Pancreas (tissue), 10 donors: ENCODE measurements at regions not wholly inside any gene's neighbourhood (a gene's known extent, or its start where the extent isn't known, plus 50 kb on each side); places are given as distances from the start of the nearest gene placed in this dataset.
"Not testable (repeated sequence)": the region's sequence is repeated elsewhere in the genome, so short reads cannot be mapped to it uniquely, and the experiment has no call there.

Experiments used
- ATAC-seq, 4 donors: fragments of 200-7000 bp; cut with Tn5 transposase; one replicate each; pipeline versions ENCODE4 v1.8.0 to v1.9.1; 2020; ENCODE audit warnings: mild to moderate bottlenecking in 4 of 4, moderate library complexity in 4 of 4
- DNase-seq, 6 donors: peaks; one replicate each; pipeline ENCODE4 v3.0.0-alpha.2; 2020
- FAIRE-seq: peaks from 2 replicates; lab custom pipeline; 2012; peaks lifted over from hg19 to GRCh38; lab: Jason Lieb, UNC
- H3K27ac ChIP-seq, 4 donors: fragments of 200-600 bp; sonication (generic); 1 replicate in 3 of 4; 2 replicates in 1 of 4; pipeline versions ENCODE4 v1.5.0 to v1.8.0; 2020
- H3K27me3 ChIP-seq, 4 donors: fragments of 200-600 bp; one replicate each; pipeline ENCODE4 v1.8.0; 2021
- H3K36me3 ChIP-seq, 3 donors: fragments of 200-600 bp; sonication (generic) in 1 of 3; one replicate each; pipeline versions ENCODE4 v1.5.0 to v1.8.0; 2020 to 2021
- H3K4me1 ChIP-seq, 3 donors: fragments of 200-600 bp; one replicate each; pipeline ENCODE4 v1.8.0; 2021
- H3K4me3 ChIP-seq, 4 donors: fragments of 200-600 bp; sonication (generic) in 2 of 4; one replicate each; pipeline versions ENCODE4 v1.5.0 to v1.8.0; 2020 to 2021
- H3K9me3 ChIP-seq, 4 donors: fragments of 200-600 bp; one replicate each; pipeline ENCODE4 v1.8.0; 2021
- WGBS, 2 donors: extraction: QIAGEN DNeasy Blood & Tissue Kit; methylation state at CpG; one replicate each; pipeline ENCODE4 v1.1.7; 2013; 5-methylcytosine and 5-hydroxymethylcytosine counted together
- intact Hi-C, 3 donors: fragments of 100-400 bp; cut with DNase I; formaldehyde crosslinking; loops; one replicate each; pipeline versions ENCODE4 v1.11.1 to v1.14.2; 2022
- donor health status: healthy with polysubstance abuse.
- donor health status: DM: no; HTN: no; CAD: no; lungs with moderate emphysema.
- donor health status: DM: no; HTN: no; CAD: no.
- donor health status: control.
- donor health status: control.
- donor health status: Bipolar disorder and iron deficiency.
- donor health status: DM: yes; HTN: yes; CAD: no.
- donor health status: DM: no; HTN: no; CAD: no.
- donor health status: DM: no; HTN: no; CAD: no.
- donor health status: DM: yes; HTN: yes; CAD: no.

GRCh38 chr9:39018107-39018506 lies 269.9 kb downstream of the CNTNAP3 start:
- H3K27ac ChIP-seq, H3K27me3 ChIP-seq, H3K36me3 ChIP-seq, H3K9me3 ChIP-seq, H3K4me1 ChIP-seq, ATAC-seq, intact Hi-C loops, H3K4me3 ChIP-seq, FAIRE-seq, DNase-seq: not testable (repeated sequence)
- 31 to 48% methylated on average over 1 of the region's 1 CpG for WGBS, 2 donors

DNA sequence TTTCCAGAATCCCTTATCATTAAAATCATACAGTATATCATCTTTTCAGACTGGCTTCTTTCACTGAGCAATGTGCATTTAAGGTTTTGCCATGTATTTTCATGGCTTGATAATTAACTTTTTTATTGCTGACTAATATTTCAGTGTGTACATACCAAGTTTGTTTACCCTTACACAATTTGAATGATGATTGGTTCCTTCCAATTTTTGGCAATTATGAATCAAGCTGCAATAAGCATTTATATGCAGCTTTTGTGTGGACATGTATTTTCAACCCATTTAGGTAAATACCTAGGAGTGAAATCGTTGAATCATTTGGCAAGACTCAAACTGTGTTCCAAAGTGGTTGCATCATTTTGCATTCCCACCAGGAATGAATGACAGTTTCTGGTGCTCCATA lies 272.8 kb downstream of the CNTNAP3 start:
- WGBS, 2 donors: no CpG with 5 or more reads among the region's 1 CpG
- intact Hi-C loops, H3K9me3 ChIP-seq, H3K4me3 ChIP-seq, ATAC-seq, FAIRE-seq, DNase-seq, H3K27ac ChIP-seq, H3K4me1 ChIP-seq, H3K36me3 ChIP-seq, H3K27me3 ChIP-seq: not testable (repeated sequence)

- ATAC-seq: peak in 1 of 4 donors; percentile 22
- H3K27ac ChIP-seq, H3K4me3 ChIP-seq, H3K36me3 ChIP-seq, DNase-seq, FAIRE-seq, H3K4me1 ChIP-seq, H3K27me3 ChIP-seq, H3K9me3 ChIP-seq, intact Hi-C loops: not testable (repeated sequence)
These were observed 273.2 kb downstream of the CNTNAP3 start for GRCh38 chr9:39014805-39015123.

- H3K4me3 ChIP-seq, H3K27ac ChIP-seq, H3K36me3 ChIP-seq, FAIRE-seq, intact Hi-C loops, H3K4me1 ChIP-seq, DNase-seq, H3K27me3 ChIP-seq, H3K9me3 ChIP-seq: not testable (repeated sequence)
- peak in 1 of 4 donors; percentile 38 for ATAC-seq
- 53 to 71% methylated on average over 4 of the region's 6 CpGs for WGBS, 2 donors
These were observed 273.7 kb downstream of the CNTNAP3 start for GRCh38 chr9:39014096-39014804.

DNA sequence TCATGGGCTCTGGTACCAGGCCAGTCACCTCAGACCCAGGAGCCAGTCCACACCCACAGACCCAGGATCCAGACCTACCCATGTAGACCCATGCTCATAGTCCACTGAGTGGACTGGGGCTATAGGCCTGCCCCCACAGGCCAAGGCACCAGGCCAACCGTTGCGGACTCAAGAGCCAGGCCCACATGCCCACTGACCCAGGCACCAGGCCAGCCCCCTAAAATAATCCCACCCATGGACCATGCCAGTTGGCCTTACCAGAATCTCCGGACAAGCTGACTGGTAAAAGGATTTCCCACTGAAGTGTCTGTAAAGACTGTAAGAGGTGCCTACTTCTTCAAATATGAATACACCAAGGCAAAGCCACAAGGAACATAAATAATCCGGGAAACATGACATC lies 278.2 kb downstream of the CNTNAP3 start:
- intact Hi-C loops, H3K36me3 ChIP-seq, H3K27ac ChIP-seq, ATAC-seq, H3K9me3 ChIP-seq, H3K4me1 ChIP-seq, DNase-seq, H3K27me3 ChIP-seq, FAIRE-seq, H3K4me3 ChIP-seq: not testable (repeated sequence)
- WGBS, 2 donors: 82 to 92% methylated on average over 2 to 4 of the region's 4 CpGs

DNA sequence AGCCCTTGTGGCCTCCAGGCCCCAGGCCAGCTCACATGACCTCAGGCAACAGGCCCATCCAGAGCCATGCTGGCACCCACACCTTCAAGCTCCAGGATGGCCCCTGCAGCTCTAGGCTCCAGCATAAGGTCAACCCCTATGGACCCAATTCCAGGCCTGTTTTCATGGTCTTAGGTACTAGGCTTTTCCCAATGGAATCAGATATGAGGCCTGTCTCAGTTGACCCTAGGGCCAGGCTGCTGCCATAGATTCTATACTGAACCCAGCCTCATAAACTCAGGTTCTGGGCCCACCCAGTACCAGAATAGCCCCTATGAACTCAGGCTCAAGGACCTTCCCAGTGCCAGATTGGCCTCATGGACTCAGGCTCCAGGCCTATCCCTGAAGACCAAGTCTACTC lies 278.6 kb downstream of the CNTNAP3 start:
- DNase-seq, FAIRE-seq, H3K27ac ChIP-seq, H3K4me1 ChIP-seq, ATAC-seq, H3K27me3 ChIP-seq, H3K9me3 ChIP-seq, intact Hi-C loops, H3K36me3 ChIP-seq, H3K4me3 ChIP-seq: not testable (repeated sequence)

DNA sequence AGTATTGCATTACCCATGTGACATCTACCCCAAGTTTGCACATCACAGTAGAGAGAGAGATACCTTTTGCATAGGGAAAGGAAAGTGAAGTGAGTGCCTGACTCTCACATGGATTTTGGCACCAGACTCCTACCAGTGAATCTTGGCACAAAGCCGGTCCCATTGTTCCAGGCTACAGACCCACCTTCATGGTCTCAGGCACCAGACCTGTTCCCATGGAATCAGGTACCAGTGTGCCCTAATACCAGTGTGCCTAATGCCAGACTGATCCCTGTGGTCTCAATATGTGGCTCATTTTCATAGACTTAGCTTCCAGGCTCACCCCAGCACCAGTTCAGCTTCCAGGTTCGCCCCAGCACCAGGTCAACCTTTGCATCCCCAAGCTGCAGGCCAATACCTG lies 279.1 kb downstream of the CNTNAP3 start:
- H3K36me3 ChIP-seq, H3K27me3 ChIP-seq, H3K9me3 ChIP-seq, DNase-seq, FAIRE-seq, intact Hi-C loops, H3K4me1 ChIP-seq, H3K27ac ChIP-seq, H3K4me3 ChIP-seq: not testable (repeated sequence)
- WGBS, 2 donors: 72 to 95% methylated on average over 1 to 2 of the region's 2 CpGs
- peak in 1 of 4 donors; percentile 25 for ATAC-seq

DNA sequence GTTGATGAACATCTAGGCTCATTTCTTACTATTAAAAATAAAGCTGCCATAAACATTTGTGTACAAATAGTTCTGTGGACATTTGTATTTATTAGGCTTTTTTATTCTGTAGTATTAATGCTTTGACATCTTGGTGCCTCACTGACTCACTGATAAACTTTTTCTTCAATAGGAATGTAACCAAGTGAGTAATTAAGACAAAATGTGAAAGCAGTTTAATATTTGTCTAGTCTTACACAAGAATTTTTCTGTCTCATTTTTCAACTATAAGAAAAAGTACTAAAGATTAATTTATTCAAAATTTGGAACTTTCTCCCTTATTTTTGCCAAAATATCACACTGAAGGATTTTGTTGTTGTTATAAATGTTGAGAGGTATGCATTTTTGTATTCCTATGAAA lies 282.2 kb downstream of the CNTNAP3 start:
- H3K27me3 ChIP-seq, H3K36me3 ChIP-seq, DNase-seq, H3K9me3 ChIP-seq, H3K27ac ChIP-seq, FAIRE-seq, H3K4me1 ChIP-seq, H3K4me3 ChIP-seq, ATAC-seq, intact Hi-C loops: not testable (repeated sequence)

- DNase-seq, H3K4me1 ChIP-seq, intact Hi-C loops, H3K9me3 ChIP-seq, H3K27me3 ChIP-seq, FAIRE-seq, H3K36me3 ChIP-seq, H3K4me3 ChIP-seq, ATAC-seq, H3K27ac ChIP-seq: not testable (repeated sequence)
- 80 to 90% methylated on average over 13 of the region's 14 CpGs for WGBS, 2 donors
These were observed 281.2 kb upstream of the FAM240B start for GRCh38 chr9:39001085-39001593.

DNA sequence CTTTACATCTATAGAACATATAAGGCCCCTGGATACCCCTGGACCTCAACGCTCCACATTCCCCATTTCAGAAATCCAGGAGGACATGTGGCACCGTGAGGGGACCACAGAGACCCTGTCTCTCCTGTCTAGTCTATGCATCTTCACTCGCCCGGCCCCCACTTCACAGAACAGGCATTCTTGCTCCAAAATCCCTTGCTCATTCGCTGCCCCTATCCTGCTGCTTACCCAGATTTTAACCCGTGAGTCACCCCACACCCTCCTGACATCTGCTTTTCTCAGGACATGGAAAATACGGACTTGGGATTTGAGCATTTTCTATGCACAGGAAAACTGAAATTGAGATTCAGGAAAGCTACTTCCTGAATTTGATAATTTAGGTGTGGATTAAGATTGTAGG lies 279.3 kb upstream of the FAM240B start:
- H3K36me3 ChIP-seq, DNase-seq, FAIRE-seq, ATAC-seq, intact Hi-C loops, H3K4me3 ChIP-seq, H3K27ac ChIP-seq, H3K9me3 ChIP-seq, H3K27me3 ChIP-seq, H3K4me1 ChIP-seq: not testable (repeated sequence)
- 50 to 60% methylated on average over 7 of the region's 7 CpGs for WGBS, 2 donors

GRCh38 chr9:38993690-38994089 lies 273.8 kb upstream of the FAM240B start:
- 47% methylated on average over 2 of the region's 4 CpGs for WGBS, 2 donors
- H3K4me1 ChIP-seq, H3K9me3 ChIP-seq, H3K4me3 ChIP-seq, H3K36me3 ChIP-seq, H3K27ac ChIP-seq, ATAC-seq, intact Hi-C loops, FAIRE-seq, H3K27me3 ChIP-seq: not testable (repeated sequence)
- DNase-seq: peak in 1 of 6 donors; percentile 79

- WGBS, 2 donors: 68 to 76% methylated on average over 11 of the region's 11 CpGs
- not testable (repeated sequence) for H3K27ac ChIP-seq
- peak in 1 of 6 donors; percentile 66 for DNase-seq
These were observed 273.2 kb upstream of the FAM240B start for GRCh38 chr9:38993156-38993555.

GRCh38 chr9:38978734-38979133 lies 258.8 kb upstream of the FAM240B start:
- H3K4me1 ChIP-seq, H3K4me3 ChIP-seq, DNase-seq, H3K27ac ChIP-seq, FAIRE-seq, ATAC-seq, H3K9me3 ChIP-seq, H3K36me3 ChIP-seq, intact Hi-C loops, H3K27me3 ChIP-seq: not testable (repeated sequence)
- WGBS, 2 donors: 88 to 97% methylated on average over 4 of the region's 5 CpGs

More at GRCh38 chr9:38993156-38993555, 273.2 kb upstream of the FAM240B start:
- H3K4me3 ChIP-seq, H3K27me3 ChIP-seq, H3K4me1 ChIP-seq, FAIRE-seq, H3K9me3 ChIP-seq, intact Hi-C loops, H3K36me3 ChIP-seq: not testable (repeated sequence)
- peak in 1 of 4 donors; percentile 12 for ATAC-seq
